PC-9 (cell line): ENCODE measurements at regions not wholly inside any gene's neighbourhood (a gene's known extent, or its start where the extent isn't known, plus 50 kb on each side); places are given as distances from the start of the nearest gene placed in this dataset.

Experiments
- CTCF ChIP-seq: fragments of 200-600 bp; sonication (generic); conservative IDR thresholded peaks from 2 replicates; pipeline ENCODE4 v1.6.1; 2017; ENCODE audit warnings: mixed run types, antibody characterized with exemption, mild to moderate bottlenecking, moderate library complexity
- EZH2 ChIP-seq: fragments of 200-600 bp; sonication (generic); IDR thresholded peaks from 2 replicates; pipeline ENCODE4 v1.8.0; 2017; ENCODE audit warnings: antibody characterized with exemption, low read depth

GRCh38 chr15:97174886-97175540 lies 785.5 kb upstream of the ARRDC4 start:
- no peak for TF ChIP-seq EZH2
- no peak for TF ChIP-seq CTCF
